ENCODE measurements at regions not wholly inside any gene's neighbourhood (a gene's known extent, or its start where the extent isn't known, plus 50 kb on each side); places are given as distances from the start of the nearest gene placed in this dataset.
"Not testable (repeated sequence)": the region's sequence is repeated elsewhere in the genome, so short reads cannot be mapped to it uniquely, and the experiment has no call there.

- no peaks in the 10 kb centered on the region for H3K79me2 ChIP-seq (replicated peaks; ENCODE audit: insufficient read depth)
- no peak overlapping the region for H3K27ac ChIP-seq (ENCODE audit: low read depth)
- Mint-ChIP-seq H3K4me3 (no peak overlapping the region), H3K27ac (no peak overlapping the region), H3K9me3 (peaks cover 99% of the 10 kb centered on the region), H3K36me3 (ENCODE audit: low read depth) (peaks cover 51% of the 10 kb centered on the region), H3K4me1 (no peaks in the 10 kb centered on the region), H3K27me3 (ENCODE audit: insufficient read depth, low read depth, poor library complexity) (peaks cover 6% of the 10 kb centered on the region)
- no peak overlapping the region for H2AFZ ChIP-seq
- H3K4me1 ChIP-seq (ENCODE audit: insufficient read depth): no peaks in the 10 kb centered on the region
- no peak overlapping the region for H3K4me2 ChIP-seq
- H3K27me3 ChIP-seq (ENCODE audit: insufficient read depth): no peaks in the 10 kb centered on the region
- no peak overlapping the region for H3K4me3 ChIP-seq
- no peak for ATAC-seq
- 0 out of 2 replicates have a peak, but pooled peaks cover 4% of the 10 kb centered on the region for H3K36me3 ChIP-seq (ENCODE audit: insufficient read depth)
- TF ChIP-seq EZH2phosphoT487 (IDR thresholded peaks at IDR 0.05; ENCODE audit: unreplicated experiment) (no peak), NANOG (IDR thresholded peaks at IDR 0.05; ENCODE audit: borderline replicate concordance) (no peak), ZNF114 (CRISPR knock-in tag; IDR thresholded peaks at IDR 0.05) (no peak), ETS1 (IDR thresholded peaks at IDR 0.05) (no peak), JUNB (IDR thresholded peaks at IDR 0.05; ENCODE audit: unreplicated experiment) (no peak), CREB1 (CRISPR knock-in tag; IDR thresholded peaks at IDR 0.05; ENCODE audit: low read depth) (no peak), POLR2AphosphoS5 (IDR thresholded peaks at IDR 0.05; ENCODE audit: low read depth) (no peak), STAT1 (IDR thresholded peaks at IDR 0.05; ENCODE audit: unreplicated experiment) (no peak), ZNF331 (CRISPR knock-in tag; IDR thresholded peaks at IDR 0.05; ENCODE audit: low read depth) (no peak)
- TF ChIP-seq, protein P1, sequence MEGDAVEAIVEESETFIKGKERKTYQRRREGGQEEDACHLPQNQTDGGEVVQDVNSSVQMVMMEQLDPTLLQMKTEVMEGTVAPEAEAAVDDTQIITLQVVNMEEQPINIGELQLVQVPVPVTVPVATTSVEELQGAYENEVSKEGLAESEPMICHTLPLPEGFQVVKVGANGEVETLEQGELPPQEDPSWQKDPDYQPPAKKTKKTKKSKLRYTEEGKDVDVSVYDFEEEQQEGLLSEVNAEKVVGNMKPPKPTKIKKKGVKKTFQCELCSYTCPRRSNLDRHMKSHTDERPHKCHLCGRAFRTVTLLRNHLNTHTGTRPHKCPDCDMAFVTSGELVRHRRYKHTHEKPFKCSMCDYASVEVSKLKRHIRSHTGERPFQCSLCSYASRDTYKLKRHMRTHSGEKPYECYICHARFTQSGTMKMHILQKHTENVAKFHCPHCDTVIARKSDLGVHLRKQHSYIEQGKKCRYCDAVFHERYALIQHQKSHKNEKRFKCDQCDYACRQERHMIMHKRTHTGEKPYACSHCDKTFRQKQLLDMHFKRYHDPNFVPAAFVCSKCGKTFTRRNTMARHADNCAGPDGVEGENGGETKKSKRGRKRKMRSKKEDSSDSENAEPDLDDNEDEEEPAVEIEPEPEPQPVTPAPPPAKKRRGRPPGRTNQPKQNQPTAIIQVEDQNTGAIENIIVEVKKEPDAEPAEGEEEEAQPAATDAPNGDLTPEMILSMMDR (conservative IDR thresholded peaks at IDR 0.05; ENCODE audit: low read depth in 2 of 2): no peak
- TF ChIP-seq, protein P2, sequence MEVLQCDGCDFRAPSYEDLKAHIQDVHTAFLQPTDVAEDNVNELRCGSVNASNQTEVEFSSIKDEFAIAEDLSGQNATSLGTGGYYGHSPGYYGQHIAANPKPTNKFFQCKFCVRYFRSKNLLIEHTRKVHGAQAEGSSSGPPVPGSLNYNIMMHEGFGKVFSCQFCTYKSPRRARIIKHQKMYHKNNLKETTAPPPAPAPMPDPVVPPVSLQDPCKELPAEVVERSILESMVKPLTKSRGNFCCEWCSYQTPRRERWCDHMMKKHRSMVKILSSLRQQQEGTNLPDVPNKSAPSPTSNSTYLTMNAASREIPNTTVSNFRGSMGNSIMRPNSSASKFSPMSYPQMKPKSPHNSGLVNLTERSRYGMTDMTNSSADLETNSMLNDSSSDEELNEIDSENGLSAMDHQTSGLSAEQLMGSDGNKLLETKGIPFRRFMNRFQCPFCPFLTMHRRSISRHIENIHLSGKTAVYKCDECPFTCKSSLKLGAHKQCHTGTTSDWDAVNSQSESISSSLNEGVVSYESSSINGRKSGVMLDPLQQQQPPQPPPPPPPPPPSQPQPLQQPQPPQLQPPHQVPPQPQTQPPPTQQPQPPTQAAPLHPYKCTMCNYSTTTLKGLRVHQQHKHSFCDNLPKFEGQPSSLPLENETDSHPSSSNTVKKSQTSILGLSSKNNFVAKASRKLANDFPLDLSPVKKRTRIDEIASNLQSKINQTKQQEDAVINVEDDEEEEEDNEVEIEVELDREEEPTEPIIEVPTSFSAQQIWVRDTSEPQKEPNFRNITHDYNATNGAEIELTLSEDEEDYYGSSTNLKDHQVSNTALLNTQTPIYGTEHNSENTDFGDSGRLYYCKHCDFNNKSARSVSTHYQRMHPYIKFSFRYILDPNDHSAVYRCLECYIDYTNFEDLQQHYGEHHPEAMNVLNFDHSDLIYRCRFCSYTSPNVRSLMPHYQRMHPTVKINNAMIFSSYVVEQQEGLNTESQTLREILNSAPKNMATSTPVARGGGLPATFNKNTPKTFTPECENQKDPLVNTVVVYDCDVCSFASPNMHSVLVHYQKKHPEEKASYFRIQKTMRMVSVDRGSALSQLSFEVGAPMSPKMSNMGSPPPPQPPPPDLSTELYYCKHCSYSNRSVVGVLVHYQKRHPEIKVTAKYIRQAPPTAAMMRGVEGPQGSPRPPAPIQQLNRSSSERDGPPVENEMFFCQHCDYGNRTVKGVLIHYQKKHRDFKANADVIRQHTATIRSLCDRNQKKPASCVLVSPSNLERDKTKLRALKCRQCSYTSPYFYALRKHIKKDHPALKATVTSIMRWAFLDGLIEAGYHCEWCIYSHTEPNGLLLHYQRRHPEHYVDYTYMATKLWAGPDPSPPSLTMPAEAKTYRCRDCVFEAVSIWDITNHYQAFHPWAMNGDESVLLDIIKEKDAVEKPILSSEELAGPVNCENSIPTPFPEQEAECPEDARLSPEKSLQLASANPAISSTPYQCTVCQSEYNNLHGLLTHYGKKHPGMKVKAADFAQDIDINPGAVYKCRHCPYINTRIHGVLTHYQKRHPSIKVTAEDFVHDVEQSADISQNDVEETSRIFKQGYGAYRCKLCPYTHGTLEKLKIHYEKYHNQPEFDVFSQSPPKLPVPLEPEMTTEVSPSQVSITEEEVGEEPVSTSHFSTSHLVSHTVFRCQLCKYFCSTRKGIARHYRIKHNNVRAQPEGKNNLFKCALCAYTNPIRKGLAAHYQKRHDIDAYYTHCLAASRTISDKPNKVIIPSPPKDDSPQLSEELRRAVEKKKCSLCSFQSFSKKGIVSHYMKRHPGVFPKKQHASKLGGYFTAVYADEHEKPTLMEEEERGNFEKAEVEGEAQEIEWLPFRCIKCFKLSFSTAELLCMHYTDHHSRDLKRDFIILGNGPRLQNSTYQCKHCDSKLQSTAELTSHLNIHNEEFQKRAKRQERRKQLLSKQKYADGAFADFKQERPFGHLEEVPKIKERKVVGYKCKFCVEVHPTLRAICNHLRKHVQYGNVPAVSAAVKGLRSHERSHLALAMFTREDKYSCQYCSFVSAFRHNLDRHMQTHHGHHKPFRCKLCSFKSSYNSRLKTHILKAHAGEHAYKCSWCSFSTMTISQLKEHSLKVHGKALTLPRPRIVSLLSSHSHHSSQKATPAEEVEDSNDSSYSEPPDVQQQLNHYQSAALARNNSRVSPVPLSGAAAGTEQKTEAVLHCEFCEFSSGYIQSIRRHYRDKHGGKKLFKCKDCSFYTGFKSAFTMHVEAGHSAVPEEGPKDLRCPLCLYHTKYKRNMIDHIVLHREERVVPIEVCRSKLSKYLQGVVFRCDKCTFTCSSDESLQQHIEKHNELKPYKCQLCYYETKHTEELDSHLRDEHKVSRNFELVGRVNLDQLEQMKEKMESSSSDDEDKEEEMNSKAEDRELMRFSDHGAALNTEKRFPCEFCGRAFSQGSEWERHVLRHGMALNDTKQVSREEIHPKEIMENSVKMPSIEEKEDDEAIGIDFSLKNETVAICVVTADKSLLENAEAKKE (CRISPR knock-in tag; IDR thresholded peaks at IDR 0.05): no peak
- TF ChIP-seq, protein P3, sequence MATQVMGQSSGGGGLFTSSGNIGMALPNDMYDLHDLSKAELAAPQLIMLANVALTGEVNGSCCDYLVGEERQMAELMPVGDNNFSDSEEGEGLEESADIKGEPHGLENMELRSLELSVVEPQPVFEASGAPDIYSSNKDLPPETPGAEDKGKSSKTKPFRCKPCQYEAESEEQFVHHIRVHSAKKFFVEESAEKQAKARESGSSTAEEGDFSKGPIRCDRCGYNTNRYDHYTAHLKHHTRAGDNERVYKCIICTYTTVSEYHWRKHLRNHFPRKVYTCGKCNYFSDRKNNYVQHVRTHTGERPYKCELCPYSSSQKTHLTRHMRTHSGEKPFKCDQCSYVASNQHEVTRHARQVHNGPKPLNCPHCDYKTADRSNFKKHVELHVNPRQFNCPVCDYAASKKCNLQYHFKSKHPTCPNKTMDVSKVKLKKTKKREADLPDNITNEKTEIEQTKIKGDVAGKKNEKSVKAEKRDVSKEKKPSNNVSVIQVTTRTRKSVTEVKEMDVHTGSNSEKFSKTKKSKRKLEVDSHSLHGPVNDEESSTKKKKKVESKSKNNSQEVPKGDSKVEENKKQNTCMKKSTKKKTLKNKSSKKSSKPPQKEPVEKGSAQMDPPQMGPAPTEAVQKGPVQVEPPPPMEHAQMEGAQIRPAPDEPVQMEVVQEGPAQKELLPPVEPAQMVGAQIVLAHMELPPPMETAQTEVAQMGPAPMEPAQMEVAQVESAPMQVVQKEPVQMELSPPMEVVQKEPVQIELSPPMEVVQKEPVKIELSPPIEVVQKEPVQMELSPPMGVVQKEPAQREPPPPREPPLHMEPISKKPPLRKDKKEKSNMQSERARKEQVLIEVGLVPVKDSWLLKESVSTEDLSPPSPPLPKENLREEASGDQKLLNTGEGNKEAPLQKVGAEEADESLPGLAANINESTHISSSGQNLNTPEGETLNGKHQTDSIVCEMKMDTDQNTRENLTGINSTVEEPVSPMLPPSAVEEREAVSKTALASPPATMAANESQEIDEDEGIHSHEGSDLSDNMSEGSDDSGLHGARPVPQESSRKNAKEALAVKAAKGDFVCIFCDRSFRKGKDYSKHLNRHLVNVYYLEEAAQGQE (IDR thresholded peaks at IDR 0.05; ENCODE audit: unreplicated experiment): no peak
- H3F3A ChIP-seq (replicated peaks; ENCODE audit: low read depth): no peaks in the 10 kb centered on the region
- no peaks in the 10 kb centered on the region for H4K20me1 ChIP-seq (replicated peaks; ENCODE audit: insufficient read depth)
- no peaks in the 10 kb centered on the region for H3K9me2 ChIP-seq (ENCODE audit: insufficient read depth)
- no peak for DNase-seq (ENCODE audit: low spot score)
Measured at GRCh38 chr10:130283219-130283545, 147.0 kb downstream of the GLRX3 start.

GRCh38 chr10:130295761-130296160 lies 159.6 kb downstream of the GLRX3 start:
- ATAC-seq: not testable (repeated sequence)
- Mint-ChIP-seq H3K9me3 (peaks cover 91% of the 10 kb centered on the region), H3K36me3 (ENCODE audit: low read depth) (peaks cover 35% of the 10 kb centered on the region)

More at GRCh38 chr10:130295761-130296160, 159.6 kb downstream of the GLRX3 start:
- not testable (repeated sequence) for H3K4me3 Mint-ChIP-seq; H3K27ac ChIP-seq (ENCODE audit: low read depth); H3K4me3 ChIP-seq; H3K4me1 Mint-ChIP-seq; H3K79me2 ChIP-seq (replicated peaks; ENCODE audit: insufficient read depth); H3K27me3 Mint-ChIP-seq (ENCODE audit: insufficient read depth, low read depth, poor library complexity); H2AFZ ChIP-seq; H4K20me1 ChIP-seq (replicated peaks; ENCODE audit: insufficient read depth); H3K4me1 ChIP-seq (ENCODE audit: insufficient read depth); H3K4me2 ChIP-seq; H3F3A ChIP-seq (replicated peaks; ENCODE audit: low read depth); H3K36me3 ChIP-seq (ENCODE audit: insufficient read depth); DNase-seq (ENCODE audit: low spot score); H3K27ac Mint-ChIP-seq; H3K27me3 ChIP-seq (ENCODE audit: insufficient read depth); H3K9me2 ChIP-seq (ENCODE audit: insufficient read depth)

All from GM23338 (cell line).